Ishikawa (cell line): ENCODE measurements at regions not wholly inside any gene's neighbourhood (a gene's known extent, or its start where the extent isn't known, plus 50 kb on each side); places are given as distances from the start of the nearest gene placed in this dataset.

Experiments
- CEBPB ChIP-seq: IDR thresholded peaks from 2 replicates; pipeline ENCODE4 v1.6.1; 2012
- CREB1 ChIP-seq: IDR thresholded peaks from 2 replicates; pipeline ENCODE4 v1.6.1; 2012; ENCODE audit warnings: low read depth
- EGR1 ChIP-seq: IDR thresholded peaks from 2 replicates; pipeline ENCODE4 v1.6.1; 2012
- EP300 ChIP-seq: IDR thresholded peaks from 2 replicates; pipeline ENCODE4 v1.6.1; 2012; ENCODE audit warnings: borderline replicate concordance
- FOXM1 ChIP-seq: IDR thresholded peaks from 2 replicates; pipeline ENCODE4 v1.6.1; 2012; ENCODE audit warnings: low read depth, borderline replicate concordance
- RAD21 ChIP-seq: IDR thresholded peaks from 2 replicates; pipeline ENCODE4 v1.6.1; 2012; ENCODE audit warnings: low read depth
- REST ChIP-seq: IDR thresholded peaks from 2 replicates; pipeline ENCODE4 v1.6.1; 2012; ENCODE audit warnings: low read depth, mild to moderate bottlenecking
- TAF1 ChIP-seq: IDR thresholded peaks from 2 replicates; pipeline ENCODE4 v1.6.1; 2012; ENCODE audit warnings: low read depth, mild to moderate bottlenecking
- TCF12 ChIP-seq: IDR thresholded peaks from 2 replicates; pipeline ENCODE4 v1.6.1; 2012; ENCODE audit warnings: low read depth
- TEAD4 ChIP-seq: IDR thresholded peaks from 2 replicates; pipeline ENCODE4 v1.6.1; 2012
- USF1 ChIP-seq: IDR thresholded peaks from 2 replicates; pipeline ENCODE4 v1.6.1; 2012
- YY1 ChIP-seq: IDR thresholded peaks from 2 replicates; pipeline ENCODE4 v1.6.1; 2012; ENCODE audit warnings: low read depth
- TF ChIP-seq, protein P1 (sequence below): IDR thresholded peaks from 2 replicates; pipeline ENCODE4 v1.6.1; 2012

- TF ChIP-seq FOXM1: no peak
- no peak for TF ChIP-seq RAD21
- TF ChIP-seq EP300: no peak
- TF ChIP-seq CREB1: no peak
- no peak for TF ChIP-seq USF1
- no peak for TF ChIP-seq TAF1
- no peak for TF ChIP-seq YY1
- TF ChIP-seq CEBPB: no peak
- TF ChIP-seq TCF12: no peak
- TF ChIP-seq EGR1: no peak
- no peak for TF ChIP-seq REST
- TF ChIP-seq, protein P1, sequence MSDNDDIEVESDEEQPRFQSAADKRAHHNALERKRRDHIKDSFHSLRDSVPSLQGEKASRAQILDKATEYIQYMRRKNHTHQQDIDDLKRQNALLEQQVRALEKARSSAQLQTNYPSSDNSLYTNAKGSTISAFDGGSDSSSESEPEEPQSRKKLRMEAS: no peak
- TF ChIP-seq TEAD4: no peak
These were observed 198.6 kb downstream of the PTPRC start for GRCh38 chr1:198837278-198838021.
